ENCODE measurements at regions not wholly inside any gene's neighbourhood (a gene's known extent, or its start where the extent isn't known, plus 50 kb on each side); places are given as distances from the start of the nearest gene placed in this dataset.

DNA sequence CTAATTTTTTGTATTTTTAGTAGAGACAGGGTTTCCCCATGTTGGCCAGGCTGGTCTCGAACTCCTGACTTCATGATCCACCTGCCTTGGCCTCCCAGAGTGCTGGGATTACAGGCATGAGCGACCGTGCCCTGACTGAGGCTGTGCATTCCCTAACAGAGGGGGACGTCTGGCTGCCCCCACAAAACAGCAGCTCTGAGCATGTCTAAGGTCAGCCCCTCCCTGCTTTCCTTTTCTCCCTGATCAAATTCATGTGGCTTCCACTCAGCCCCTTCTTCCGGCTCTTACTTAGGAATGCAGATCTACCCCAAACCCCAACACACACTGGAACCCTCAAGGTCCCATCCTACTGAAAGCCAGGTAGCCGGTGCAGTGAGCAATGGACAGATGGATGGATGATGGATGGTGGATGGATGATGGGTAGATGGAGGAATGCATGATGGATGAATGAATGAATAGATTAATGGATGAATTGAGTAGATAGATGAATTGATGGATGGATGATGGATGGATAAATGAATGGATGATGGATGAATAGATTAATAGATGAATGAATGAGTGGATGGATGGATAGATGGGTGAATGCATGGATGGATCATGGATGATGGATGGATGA lies 91.5 kb upstream of the BHLHE23 start:
- Histone ChIP-seq H2AFZ (ENCODE audit: low read depth) (no peak overlapping the region), H3K4me2 (no peak overlapping the region), H3K4me1 (ENCODE audit: control insufficient read depth in 1 of 2, insufficient read depth in 2 of 2, low read depth in 1 of 2, low read length in 1 of 2) (no peaks in the 10 kb centered on the region; a peak in 1 of 4 replicates), H3K9me3 (no peaks in the 10 kb centered on the region), H4K20me1 (ENCODE audit: insufficient read depth) (no peaks in the 10 kb centered on the region), H3K9me2 (no peaks in the 10 kb centered on the region), H3K27me3 (ENCODE audit: insufficient read depth) (peaks cover 24% of the 10 kb centered on the region), H3K27ac (ENCODE audit: low read depth in 2 of 2, low read length in 1 of 2) (no peak overlapping the region), H3F3A (replicated peaks; ENCODE audit: insufficient read depth) (no peaks in the 10 kb centered on the region), H3K79me2 (ENCODE audit: insufficient read depth) (no peaks in the 10 kb centered on the region), H3K9ac (no peak overlapping the region), H3K36me3 (replicated peaks in 1 of 2; ENCODE audit: control insufficient read depth in 1 of 2, insufficient read depth in 2 of 2, low read length in 1 of 2) (no peaks in the 10 kb centered on the region), H3K4me3 (ENCODE audit: low read depth in 2 of 2, low read length in 1 of 2) (no peak overlapping the region)
- ChIA-PET CTCF (no interaction called here), POLR2A (no interaction called here)
- WGBS (ENCODE audit: low lambda C conversion rate): 17% methylated on average over 6 of the region's 6 CpGs
- DNase-seq: no peak
- no peak for TF ChIP-seq TEAD4 (IDR thresholded peaks at IDR 0.05; ENCODE audit: borderline replicate concordance, insufficient read depth)
- no peak for TF ChIP-seq RFX5 (IDR thresholded peaks at IDR 0.05; ENCODE audit: low read length)
- no peak for TF ChIP-seq TAF1 (IDR thresholded peaks at IDR 0.05; ENCODE audit: borderline replicate concordance, low read depth, low read length)
- no peak for TF ChIP-seq POLR2AphosphoS5 (IDR thresholded peaks at IDR 0.05; ENCODE audit: low read depth, low read length)
- TF ChIP-seq, protein P1, sequence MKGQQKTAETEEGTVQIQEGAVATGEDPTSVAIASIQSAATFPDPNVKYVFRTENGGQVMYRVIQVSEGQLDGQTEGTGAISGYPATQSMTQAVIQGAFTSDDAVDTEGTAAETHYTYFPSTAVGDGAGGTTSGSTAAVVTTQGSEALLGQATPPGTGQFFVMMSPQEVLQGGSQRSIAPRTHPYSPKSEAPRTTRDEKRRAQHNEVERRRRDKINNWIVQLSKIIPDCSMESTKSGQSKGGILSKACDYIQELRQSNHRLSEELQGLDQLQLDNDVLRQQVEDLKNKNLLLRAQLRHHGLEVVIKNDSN (IDR thresholded peaks at IDR 0.05; ENCODE audit: borderline replicate concordance, low read depth): no peak
- TF ChIP-seq, protein P2, sequence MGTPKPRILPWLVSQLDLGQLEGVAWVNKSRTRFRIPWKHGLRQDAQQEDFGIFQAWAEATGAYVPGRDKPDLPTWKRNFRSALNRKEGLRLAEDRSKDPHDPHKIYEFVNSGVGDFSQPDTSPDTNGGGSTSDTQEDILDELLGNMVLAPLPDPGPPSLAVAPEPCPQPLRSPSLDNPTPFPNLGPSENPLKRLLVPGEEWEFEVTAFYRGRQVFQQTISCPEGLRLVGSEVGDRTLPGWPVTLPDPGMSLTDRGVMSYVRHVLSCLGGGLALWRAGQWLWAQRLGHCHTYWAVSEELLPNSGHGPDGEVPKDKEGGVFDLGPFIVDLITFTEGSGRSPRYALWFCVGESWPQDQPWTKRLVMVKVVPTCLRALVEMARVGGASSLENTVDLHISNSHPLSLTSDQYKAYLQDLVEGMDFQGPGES (IDR thresholded peaks at IDR 0.05; ENCODE audit: low read depth, low read length): no peak
- no peak for TF ChIP-seq FOSL2 (IDR thresholded peaks at IDR 0.05; ENCODE audit: borderline replicate concordance, low read depth)

DNA sequence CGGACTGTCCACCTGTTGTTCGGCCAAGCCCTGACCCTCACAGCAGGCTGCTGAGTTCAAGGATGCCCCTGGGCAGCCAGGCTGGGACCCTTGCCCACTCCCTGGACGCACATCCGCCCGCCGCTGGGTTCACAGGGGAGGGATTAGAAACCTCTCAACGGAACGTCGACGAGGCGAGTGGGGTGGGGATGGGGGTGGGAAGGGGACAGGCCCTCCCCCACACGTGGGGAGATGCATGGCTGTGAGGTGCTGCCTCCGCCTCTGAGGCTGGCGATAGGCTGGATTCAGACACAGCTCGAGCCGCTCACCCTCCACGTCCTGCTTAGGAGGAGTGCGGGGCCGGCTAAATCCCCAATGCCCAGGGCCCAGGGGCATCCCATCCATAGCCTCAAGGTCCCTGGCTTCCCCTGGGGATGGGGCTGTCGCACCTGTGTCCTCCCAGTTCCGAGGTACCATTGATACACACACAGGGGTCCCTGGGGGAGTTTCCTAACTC lies 90.6 kb upstream of the BHLHE23 start:
- no peaks in the 10 kb centered on the region; a peak in 1 of 4 replicates for H3K4me1 ChIP-seq (ENCODE audit: control insufficient read depth in 1 of 2, insufficient read depth in 2 of 2, low read depth in 1 of 2, low read length in 1 of 2)
- CTCF ChIA-PET: no interaction called here
- H4K20me1 ChIP-seq (ENCODE audit: insufficient read depth): no peaks in the 10 kb centered on the region
- H3K27me3 ChIP-seq (ENCODE audit: insufficient read depth): peaks cover 31% of the 10 kb centered on the region
- no peaks in the 10 kb centered on the region for H3F3A ChIP-seq (replicated peaks; ENCODE audit: insufficient read depth)
- 0% methylated on average over 1 of the region's 21 CpGs for WGBS (ENCODE audit: low lambda C conversion rate)
- TF ChIP-seq SMC3 (IDR thresholded peaks at IDR 0.05; ENCODE audit: low read depth, low read length) (no peak), NRF1 (IDR thresholded peaks at IDR 0.05; ENCODE audit: low read depth, low read length) (no peak), SIN3A (IDR thresholded peaks at IDR 0.05; ENCODE audit: borderline replicate concordance, low read depth, low read length) (no peak), MEF2A (IDR thresholded peaks at IDR 0.05; ENCODE audit: borderline replicate concordance, low read depth) (no peak), RCOR1 (IDR thresholded peaks at IDR 0.05; ENCODE audit: low read length) (no peak), NFIC (IDR thresholded peaks at IDR 0.05; ENCODE audit: borderline replicate concordance) (no peak), TCF12 (IDR thresholded peaks at IDR 0.05) (no peak), CHD2 (IDR thresholded peaks at IDR 0.05; ENCODE audit: low read length, partially characterized antibody) (no peak), RAD21 (IDR thresholded peaks at IDR 0.05; ENCODE audit: low read length) (no peak), POLR2AphosphoS5 (IDR thresholded peaks at IDR 0.05; ENCODE audit: low read depth, low read length) (no peak), MXI1 (IDR thresholded peaks at IDR 0.05; ENCODE audit: low read depth, low read length) (no peak), EP300 (IDR thresholded peaks at IDR 0.05; ENCODE audit: borderline replicate concordance in 1 of 2, low read depth in 1 of 2, low read length in 1 of 2) (no peak), EZH2phosphoT487 (IDR thresholded peaks at IDR 0.05; ENCODE audit: borderline replicate concordance, low read depth) (no peak), FOSL2 (IDR thresholded peaks at IDR 0.05; ENCODE audit: borderline replicate concordance, low read depth) (no peak), RXRA (IDR thresholded peaks at IDR 0.05; ENCODE audit: borderline replicate concordance, low read depth) (no peak), JUND (IDR thresholded peaks at IDR 0.05) (no peak), FOXM1 (IDR thresholded peaks at IDR 0.05; ENCODE audit: low read depth) (no peak)
- TF ChIP-seq, protein P2 (IDR thresholded peaks at IDR 0.05; ENCODE audit: low read depth, low read length): no peak
- TF ChIP-seq, protein P3, sequence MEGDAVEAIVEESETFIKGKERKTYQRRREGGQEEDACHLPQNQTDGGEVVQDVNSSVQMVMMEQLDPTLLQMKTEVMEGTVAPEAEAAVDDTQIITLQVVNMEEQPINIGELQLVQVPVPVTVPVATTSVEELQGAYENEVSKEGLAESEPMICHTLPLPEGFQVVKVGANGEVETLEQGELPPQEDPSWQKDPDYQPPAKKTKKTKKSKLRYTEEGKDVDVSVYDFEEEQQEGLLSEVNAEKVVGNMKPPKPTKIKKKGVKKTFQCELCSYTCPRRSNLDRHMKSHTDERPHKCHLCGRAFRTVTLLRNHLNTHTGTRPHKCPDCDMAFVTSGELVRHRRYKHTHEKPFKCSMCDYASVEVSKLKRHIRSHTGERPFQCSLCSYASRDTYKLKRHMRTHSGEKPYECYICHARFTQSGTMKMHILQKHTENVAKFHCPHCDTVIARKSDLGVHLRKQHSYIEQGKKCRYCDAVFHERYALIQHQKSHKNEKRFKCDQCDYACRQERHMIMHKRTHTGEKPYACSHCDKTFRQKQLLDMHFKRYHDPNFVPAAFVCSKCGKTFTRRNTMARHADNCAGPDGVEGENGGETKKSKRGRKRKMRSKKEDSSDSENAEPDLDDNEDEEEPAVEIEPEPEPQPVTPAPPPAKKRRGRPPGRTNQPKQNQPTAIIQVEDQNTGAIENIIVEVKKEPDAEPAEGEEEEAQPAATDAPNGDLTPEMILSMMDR (IDR thresholded peaks at IDR 0.05): no peak
- no peak overlapping the region for H3K4me2 ChIP-seq
- no peak for DNase-seq
- H2AFZ ChIP-seq (ENCODE audit: low read depth): no peak overlapping the region
- no peaks in the 10 kb centered on the region for H3K9me3 ChIP-seq
- no peak overlapping the region for H3K4me3 ChIP-seq (ENCODE audit: low read depth in 2 of 2, low read length in 1 of 2)
- H3K27ac ChIP-seq (ENCODE audit: low read depth in 2 of 2, low read length in 1 of 2): no peak overlapping the region
- no peaks in the 10 kb centered on the region for H3K36me3 ChIP-seq (replicated peaks in 1 of 2; ENCODE audit: control insufficient read depth in 1 of 2, insufficient read depth in 2 of 2, low read length in 1 of 2)
- no peaks in the 10 kb centered on the region for H3K79me2 ChIP-seq (ENCODE audit: insufficient read depth)
- no peaks in the 10 kb centered on the region for H3K9me2 ChIP-seq
- no peak overlapping the region for H3K9ac ChIP-seq
- POLR2A ChIA-PET: no interaction called here

All from SK-N-SH (cell line).